ENCODE measurements at regions not wholly inside any gene's neighbourhood (a gene's known extent, or its start where the extent isn't known, plus 50 kb on each side); places are given as distances from the start of the nearest gene placed in this dataset.

DNA sequence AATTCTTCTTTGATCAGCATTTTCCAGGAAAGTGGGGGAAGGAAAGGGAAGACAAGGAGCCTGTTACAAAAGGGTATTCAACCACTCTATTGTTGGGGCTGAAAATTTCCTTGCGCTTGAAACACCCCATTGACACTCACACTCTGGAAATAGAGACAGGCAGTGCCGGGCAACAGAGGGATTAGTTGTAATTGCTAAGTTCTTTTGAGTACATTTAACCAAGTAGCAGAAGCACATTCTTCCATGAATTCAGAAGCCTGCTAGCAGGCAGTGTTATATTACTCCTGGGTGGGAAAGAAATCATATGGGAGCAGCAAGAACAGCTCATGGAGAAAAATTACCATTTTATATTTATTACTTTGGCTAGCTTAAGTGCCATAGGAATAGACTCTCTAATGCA is 745.5 kb downstream of the C6orf118 start (continued):
- TF ChIP-seq TSHZ2 (CRISPR knock-in tag; IDR thresholded peaks at IDR 0.05) (no peak), GLIS3 (CRISPR knock-in tag; IDR thresholded peaks at IDR 0.05) (no peak), ESRRG (CRISPR knock-in tag; IDR thresholded peaks at IDR 0.05) (no peak)

- TF ChIP-seq ESRRG (CRISPR knock-in tag; IDR thresholded peaks at IDR 0.05) (no peak), TCF4 (CRISPR knock-in tag; IDR thresholded peaks at IDR 0.05; ENCODE audit: borderline replicate concordance) (no peak), ZNF8 (CRISPR knock-in tag; IDR thresholded peaks at IDR 0.05) (no peak), RARB (CRISPR knock-in tag; IDR thresholded peaks at IDR 0.05) (no peak), ZNF70 (CRISPR knock-in tag; IDR thresholded peaks at IDR 0.05) (no peak), GLIS3 (CRISPR knock-in tag; IDR thresholded peaks at IDR 0.05) (no peak), BACH2 (CRISPR knock-in tag; IDR thresholded peaks at IDR 0.05; ENCODE audit: borderline replicate concordance) (no peak), CSRNP3 (CRISPR knock-in tag; IDR thresholded peaks at IDR 0.05) (no peak), SNAI2 (CRISPR knock-in tag; IDR thresholded peaks at IDR 0.05) (no peak)
- TF ChIP-seq, protein P1, sequence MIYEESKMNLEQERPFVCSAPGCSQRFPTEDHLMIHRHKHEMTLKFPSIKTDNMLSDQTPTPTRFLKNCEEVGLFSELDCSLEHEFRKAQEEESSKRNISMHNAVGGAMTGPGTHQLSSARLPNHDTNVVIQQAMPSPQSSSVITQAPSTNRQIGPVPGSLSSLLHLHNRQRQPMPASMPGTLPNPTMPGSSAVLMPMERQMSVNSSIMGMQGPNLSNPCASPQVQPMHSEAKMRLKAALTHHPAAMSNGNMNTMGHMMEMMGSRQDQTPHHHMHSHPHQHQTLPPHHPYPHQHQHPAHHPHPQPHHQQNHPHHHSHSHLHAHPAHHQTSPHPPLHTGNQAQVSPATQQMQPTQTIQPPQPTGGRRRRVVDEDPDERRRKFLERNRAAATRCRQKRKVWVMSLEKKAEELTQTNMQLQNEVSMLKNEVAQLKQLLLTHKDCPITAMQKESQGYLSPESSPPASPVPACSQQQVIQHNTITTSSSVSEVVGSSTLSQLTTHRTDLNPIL (CRISPR knock-in tag; IDR thresholded peaks at IDR 0.05; ENCODE audit: low read depth), result no peak
- TF ChIP-seq, protein P2, sequence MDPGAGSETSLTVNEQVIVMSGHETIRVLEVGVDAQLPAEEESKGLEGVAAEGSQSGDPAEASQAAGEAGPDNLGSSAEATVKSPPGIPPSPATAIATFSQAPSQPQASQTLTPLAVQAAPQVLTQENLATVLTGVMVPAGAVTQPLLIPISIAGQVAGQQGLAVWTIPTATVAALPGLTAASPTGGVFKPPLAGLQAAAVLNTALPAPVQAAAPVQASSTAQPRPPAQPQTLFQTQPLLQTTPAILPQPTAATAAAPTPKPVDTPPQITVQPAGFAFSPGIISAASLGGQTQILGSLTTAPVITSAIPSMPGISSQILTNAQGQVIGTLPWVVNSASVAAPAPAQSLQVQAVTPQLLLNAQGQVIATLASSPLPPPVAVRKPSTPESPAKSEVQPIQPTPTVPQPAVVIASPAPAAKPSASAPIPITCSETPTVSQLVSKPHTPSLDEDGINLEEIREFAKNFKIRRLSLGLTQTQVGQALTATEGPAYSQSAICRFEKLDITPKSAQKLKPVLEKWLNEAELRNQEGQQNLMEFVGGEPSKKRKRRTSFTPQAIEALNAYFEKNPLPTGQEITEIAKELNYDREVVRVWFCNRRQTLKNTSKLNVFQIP (CRISPR knock-in tag; IDR thresholded peaks at IDR 0.05; ENCODE audit: borderline replicate concordance, low read depth), result no peak
- TF ChIP-seq, protein P3, sequence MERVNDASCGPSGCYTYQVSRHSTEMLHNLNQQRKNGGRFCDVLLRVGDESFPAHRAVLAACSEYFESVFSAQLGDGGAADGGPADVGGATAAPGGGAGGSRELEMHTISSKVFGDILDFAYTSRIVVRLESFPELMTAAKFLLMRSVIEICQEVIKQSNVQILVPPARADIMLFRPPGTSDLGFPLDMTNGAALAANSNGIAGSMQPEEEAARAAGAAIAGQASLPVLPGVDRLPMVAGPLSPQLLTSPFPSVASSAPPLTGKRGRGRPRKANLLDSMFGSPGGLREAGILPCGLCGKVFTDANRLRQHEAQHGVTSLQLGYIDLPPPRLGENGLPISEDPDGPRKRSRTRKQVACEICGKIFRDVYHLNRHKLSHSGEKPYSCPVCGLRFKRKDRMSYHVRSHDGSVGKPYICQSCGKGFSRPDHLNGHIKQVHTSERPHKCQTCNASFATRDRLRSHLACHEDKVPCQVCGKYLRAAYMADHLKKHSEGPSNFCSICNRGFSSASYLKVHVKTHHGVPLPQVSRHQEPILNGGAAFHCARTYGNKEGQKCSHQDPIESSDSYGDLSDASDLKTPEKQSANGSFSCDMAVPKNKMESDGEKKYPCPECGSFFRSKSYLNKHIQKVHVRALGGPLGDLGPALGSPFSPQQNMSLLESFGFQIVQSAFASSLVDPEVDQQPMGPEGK (CRISPR knock-in tag; IDR thresholded peaks at IDR 0.05; ENCODE audit: borderline replicate concordance), result no peak
- ATAC-seq, result no peak
Observed at GRCh38 chr6:164561656-164562055, 747.7 kb downstream of the C6orf118 start.

DNA sequence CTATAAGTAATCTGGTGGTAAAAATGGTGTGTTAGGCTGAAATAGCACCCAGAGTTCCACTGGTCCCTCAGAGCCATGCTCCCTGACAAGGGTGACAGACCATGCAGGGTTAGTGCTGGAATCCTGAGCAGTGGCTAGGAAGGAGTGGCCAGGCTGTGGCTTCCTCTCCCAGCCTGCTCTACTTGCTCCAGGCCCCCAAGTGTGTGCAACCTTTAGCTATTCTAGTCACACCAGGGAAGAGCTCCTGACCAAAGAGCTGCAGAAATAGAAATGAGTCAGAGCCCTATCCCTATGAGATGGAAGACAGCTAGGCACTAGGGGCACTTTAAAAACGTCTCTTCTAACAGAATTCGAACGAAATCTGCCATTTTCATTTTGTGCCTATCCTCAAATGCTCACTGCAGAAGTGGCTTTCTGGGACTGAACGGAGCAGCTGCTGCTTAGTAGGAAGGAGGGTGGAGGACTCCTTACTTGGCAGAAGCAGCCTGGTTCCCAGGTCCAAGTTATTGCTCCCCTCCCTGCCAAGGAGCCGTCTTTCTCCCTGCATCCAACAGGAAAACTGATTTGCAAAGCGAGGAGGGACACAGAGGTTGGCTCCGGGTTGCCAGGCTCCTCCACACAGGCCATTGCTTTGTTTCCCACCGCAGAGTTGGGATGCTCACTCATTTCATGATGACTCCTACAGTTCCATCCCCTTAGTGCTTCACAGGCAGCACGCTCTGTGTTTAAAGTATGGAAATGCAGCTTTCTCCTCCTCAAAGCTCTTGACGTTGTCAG is 754.5 kb downstream of the C6orf118 start:
- no peak for ATAC-seq
- no peak for TF ChIP-seq SNAI2 (CRISPR knock-in tag; IDR thresholded peaks at IDR 0.05)
- TF ChIP-seq, protein P2 (CRISPR knock-in tag; IDR thresholded peaks at IDR 0.05; ENCODE audit: borderline replicate concordance, low read depth), result no peak
- no peak for TF ChIP-seq ZNF70 (CRISPR knock-in tag; IDR thresholded peaks at IDR 0.05)
- TF ChIP-seq, protein P3 (CRISPR knock-in tag; IDR thresholded peaks at IDR 0.05; ENCODE audit: borderline replicate concordance), result no peak
- TF ChIP-seq RARB (CRISPR knock-in tag; IDR thresholded peaks at IDR 0.05), result no peak

All from SK-N-SH treated with all-trans-retinoic acid at 6 μM for 48 hours (cell line).